ENCODE measurements at regions not wholly inside any gene's neighbourhood (a gene's known extent, or its start where the extent isn't known, plus 50 kb on each side); places are given as distances from the start of the nearest gene placed in this dataset.

- TF ChIP-seq CBX3 (IDR thresholded peaks at IDR 0.05; ENCODE audit: low read depth) (no peak), SIN3A (IDR thresholded peaks at IDR 0.05; ENCODE audit: low read depth) (no peak)
Observed at GRCh38 chr6:158257781-158258180, 54.5 kb upstream of the TULP4 start (continued).

GRCh38 chr6:158259136-158259535 is 53.1 kb upstream of the TULP4 start:
- no TSS peak for BruUV-seq (replicated peaks)

More at GRCh38 chr6:158259136-158259535, 53.1 kb upstream of the TULP4 start:
- H3K27me3 ChIP-seq (ENCODE audit: insufficient read depth, low read length), result no peaks in the 10 kb centered on the region
- POLR2A ChIA-PET, result no interaction called here
- DNase-seq (ENCODE audit: low read depth, low spot score) (no peak), ATAC-seq (no peak)
- H3K36me3 ChIP-seq (ENCODE audit: control insufficient read depth in 1 of 2, insufficient read depth in 2 of 2, low read length in 2 of 2), result no peaks in the 10 kb centered on the region; a peak in 1 of 4 replicates
- no peak overlapping the region for H2AFZ ChIP-seq (ENCODE audit: low read depth, low read length, poor library complexity, severe bottlenecking)
- intact Hi-C loops (cut with micrococcal nuclease), result no loop called here
- TF ChIP-seq JUND (IDR thresholded peaks at IDR 0.05) (no peak), ZBTB33 (IDR thresholded peaks at IDR 0.05; ENCODE audit: extremely low read depth, insufficient replicate concordance, low read length) (no peak), POLR2AphosphoS5 (IDR thresholded peaks at IDR 0.05; ENCODE audit: low read depth, low read length) (no peak), ATF3 (IDR thresholded peaks at IDR 0.05) (no peak), EZH2phosphoT487 (IDR thresholded peaks at IDR 0.05; ENCODE audit: borderline replicate concordance) (no peak), CEBPB (IDR thresholded peaks at IDR 0.05; ENCODE audit: low read depth) (no peak)
- H3K27ac ChIP-seq (ENCODE audit: low read depth, low read length), result no peak overlapping the region
- H3K9me3 ChIP-seq (ENCODE audit: control insufficient read depth in 1 of 2, insufficient read depth in 1 of 2, low read depth in 1 of 2, low read length in 2 of 2), result no peaks in the 10 kb centered on the region
- H3K79me2 ChIP-seq (ENCODE audit: insufficient read depth, low read length), result peaks cover 66% of the 10 kb centered on the region
- CTCF ChIA-PET, result no interaction called here
- H3K4me2 ChIP-seq (ENCODE audit: low read length), result no peak overlapping the region
- H3K4me1 ChIP-seq (ENCODE audit: control insufficient read depth in 1 of 2, insufficient read depth in 2 of 2, low read length in 2 of 2), result peaks cover 0 to 6% of the 10 kb centered on the region in 2 experiments; a peak in 1 of 4 replicates
- RAD21 ChIA-PET (ENCODE audit: low non-redundant PET in 1 of 2, low total read pairs in 2 of 2, uncharacterized antibody in 2 of 2, unreplicated experiment in 2 of 2), result no interaction called here
- H4K20me1 ChIP-seq (ENCODE audit: insufficient read depth), result no peaks in the 10 kb centered on the region
- no peak overlapping the region for H3K4me3 ChIP-seq (replicated peaks in 1 of 2; ENCODE audit: low read depth in 1 of 2, low read length in 2 of 2)
- no peaks in the 10 kb centered on the region for H3K9me2 ChIP-seq (ENCODE audit: insufficient read depth)
- H3K9ac ChIP-seq (ENCODE audit: low read length), result no peak overlapping the region

Data from HCT116 (cell line).